SK-N-MC (cell line): ENCODE measurements at regions not wholly inside any gene's neighbourhood (a gene's known extent, or its start where the extent isn't known, plus 50 kb on each side); places are given as distances from the start of the nearest gene placed in this dataset.

Source experiments
- EZH2 ChIP-seq: fragments of 200-600 bp; sonication (generic); IDR thresholded peaks from one replicate; pipeline ENCODE4 v1.6.1; 2017; ENCODE audit warnings: antibody characterized with exemption
- POLR2AphosphoS5 ChIP-seq: IDR thresholded peaks from 2 replicates; pipeline ENCODE4 v1.6.1; 2012; ENCODE audit warnings: mild to moderate bottlenecking, low read depth, low read length, borderline replicate concordance

DNA sequence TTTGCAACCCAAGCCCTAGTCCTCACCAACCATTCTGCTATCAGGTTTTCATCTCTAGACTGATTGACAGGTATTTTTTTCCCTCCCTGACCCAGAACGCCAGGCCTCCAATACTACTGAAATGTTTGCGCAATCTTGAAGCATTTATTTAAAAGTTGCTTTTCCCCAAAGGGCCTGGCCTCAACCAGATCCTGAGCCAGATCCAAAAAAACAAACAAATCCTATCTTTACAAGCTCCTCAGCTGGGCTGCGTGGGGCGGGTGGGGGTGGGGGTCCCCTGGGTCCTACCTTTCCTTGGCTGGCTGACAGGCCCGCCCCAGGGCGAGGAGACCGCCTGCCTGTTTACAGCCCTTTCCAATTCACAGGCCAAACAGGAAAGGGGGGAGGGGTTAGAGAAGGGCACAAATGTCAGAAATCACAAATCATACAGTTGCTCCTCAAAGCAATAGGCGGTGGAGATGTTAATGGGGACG is 98.8 kb downstream of the FOXD2 start:
- TF ChIP-seq POLR2AphosphoS5 (no peak), EZH2 (no peak)
